MM.1S (cell line): ENCODE measurements at regions not wholly inside any gene's neighbourhood (a gene's known extent, or its start where the extent isn't known, plus 50 kb on each side); places are given as distances from the start of the nearest gene placed in this dataset.

ENCODE experiments used
- DNase-seq: peaks from one replicate; pipeline ENCODE4 v3.0.0-alpha.2; 2015
- H2AFZ ChIP-seq: fragments of 300-600 bp; sonication (generic); 2 replicates; pipeline ENCODE4 v1.6.0; 2016; ENCODE audit warnings: antibody characterized with exemption, low read length
- H3F3A ChIP-seq: fragments of 300-600 bp; sonication (generic); 2 replicates; pipeline ENCODE4 v1.6.1; 2016; ENCODE audit warnings: mild to moderate bottlenecking, antibody characterized with exemption, low read length, moderate library complexity, mixed read lengths; ENCODE audit not compliant: insufficient read depth
- H3K27ac ChIP-seq: fragments of 300-600 bp; sonication (generic); 2 replicates; pipeline ENCODE4 v1.5.1; 2016; ENCODE audit warnings: mild to moderate bottlenecking, low read length
- H3K27me3 ChIP-seq: fragments of 300-600 bp; sonication (generic); replicated peaks from 2 replicates; pipeline ENCODE4 v1.6.0; 2016; ENCODE audit warnings: low read length; ENCODE audit not compliant: insufficient read depth
- H3K36me3 ChIP-seq: fragments of 300-600 bp; sonication (generic); replicated peaks from 2 replicates; pipeline ENCODE4 v1.6.1; 2016; ENCODE audit warnings: mild to moderate bottlenecking, low read length, mixed read lengths; ENCODE audit not compliant: insufficient read depth
- H3K4me1 ChIP-seq: fragments of 300-600 bp; sonication (generic); 2 replicates; pipeline ENCODE4 v1.6.1; 2016; ENCODE audit warnings: low read length, mixed read lengths
- H3K4me2 ChIP-seq: fragments of 300-600 bp; sonication (generic); 2 replicates; pipeline ENCODE4 v1.6.0; 2016; ENCODE audit warnings: low read depth, low read length
- H3K4me3 ChIP-seq: fragments of 300-600 bp; sonication (generic); 2 replicates; pipeline ENCODE4 v1.5.1; 2016; ENCODE audit warnings: low read length, mixed read lengths
- H3K79me2 ChIP-seq: fragments of 300-600 bp; sonication (generic); 2 replicates; pipeline ENCODE4 v1.6.1; 2016; ENCODE audit warnings: mixed run types, low read length, mixed read lengths
- H3K9ac ChIP-seq: fragments of 300-600 bp; sonication (generic); 2 replicates; pipeline ENCODE4 v1.6.1; 2016; ENCODE audit warnings: low read length, mixed read lengths
- H3K9me2 ChIP-seq: fragments of 300-600 bp; sonication (generic); replicated peaks from 2 replicates; pipeline ENCODE4 v1.6.1; 2016; ENCODE audit warnings: mild to moderate bottlenecking, low read length, mixed read lengths; ENCODE audit not compliant: insufficient read depth
- H3K9me3 ChIP-seq: fragments of 300-600 bp; sonication (generic); replicated peaks from 2 replicates; pipeline ENCODE4 v1.6.1; 2016; ENCODE audit warnings: mild to moderate bottlenecking, low read length, mixed read lengths; ENCODE audit not compliant: insufficient read depth
- H4K20me1 ChIP-seq: fragments of 300-600 bp; sonication (generic); 2 replicates; pipeline ENCODE4 v1.6.1; 2016; ENCODE audit warnings: mild to moderate bottlenecking, low read length, moderate library complexity, mixed read lengths; ENCODE audit not compliant: insufficient read depth
- CTCF ChIP-seq: fragments of 300-600 bp; sonication (generic); IDR thresholded peaks from 2 replicates; pipeline ENCODE4 v1.5.1; 2016; ENCODE audit warnings: antibody characterized with exemption, low read length, mixed read lengths
- EZH2 ChIP-seq: fragments of 300-600 bp; sonication (generic); optimal IDR thresholded peaks from 2 replicates; pipeline ENCODE3; 2017; ENCODE audit warnings: low read depth, mild to moderate bottlenecking, antibody characterized with exemption, low read length, mixed read lengths
- EZH2phosphoT487 ChIP-seq: fragments of 300-600 bp; sonication (generic); IDR thresholded peaks from 2 replicates; pipeline ENCODE4 v1.6.1; 2018; ENCODE audit warnings: antibody characterized with exemption, low read length

- TF ChIP-seq EZH2phosphoT487 (no peak), CTCF (no peak), EZH2 (no peak)
- Histone ChIP-seq H2AFZ (no peak overlapping the region), H3K36me3 (no peaks in the 10 kb centered on the region), H3K4me1 (peaks cover 12% of the 10 kb centered on the region), H3K9me3 (no peaks in the 10 kb centered on the region), H3K4me2 (no peak overlapping the region), H3K27me3 (no peaks in the 10 kb centered on the region), H3K9me2 (no peaks in the 10 kb centered on the region), H3K9ac (no peak overlapping the region), H3F3A (no peaks in the 10 kb centered on the region), H3K27ac (no peak overlapping the region), H3K79me2 (no peaks in the 10 kb centered on the region), H3K4me3 (no peak overlapping the region), H4K20me1 (no peaks in the 10 kb centered on the region)
- DNase-seq: no peak
Observed at GRCh38 chr4:17095771-17096170, 197.3 kb upstream of the LDB2 start.

- Histone ChIP-seq H3K4me3 (no peak overlapping the region), H3K79me2 (no peaks in the 10 kb centered on the region), H3K4me2 (no peak overlapping the region), H3K27me3 (no peaks in the 10 kb centered on the region), H3K9me2 (no peaks in the 10 kb centered on the region), H3K27ac (no peak overlapping the region), H3K9ac (no peak overlapping the region), H3K9me3 (no peaks in the 10 kb centered on the region), H2AFZ (no peak overlapping the region), H3F3A (no peaks in the 10 kb centered on the region), H3K36me3 (no peaks in the 10 kb centered on the region), H4K20me1 (no peaks in the 10 kb centered on the region), H3K4me1 (peaks cover 12% of the 10 kb centered on the region)
- TF ChIP-seq EZH2phosphoT487: no peak
- no peak for TF ChIP-seq CTCF
- TF ChIP-seq EZH2: no peak
- no peak for DNase-seq
Observed at GRCh38 chr4:17094876-17095210, 196.4 kb upstream of the LDB2 start.

- Histone ChIP-seq H3K27me3 (no peaks in the 10 kb centered on the region), H3K27ac (no peak overlapping the region), H3F3A (no peaks in the 10 kb centered on the region), H3K9me2 (no peaks in the 10 kb centered on the region), H3K9me3 (no peaks in the 10 kb centered on the region), H3K9ac (no peak overlapping the region), H3K4me3 (no peak overlapping the region), H3K4me2 (no peak overlapping the region), H4K20me1 (no peaks in the 10 kb centered on the region), H2AFZ (no peak overlapping the region), H3K79me2 (no peaks in the 10 kb centered on the region), H3K36me3 (no peaks in the 10 kb centered on the region), H3K4me1 (peaks cover 12% of the 10 kb centered on the region)
- no peak for DNase-seq
- TF ChIP-seq EZH2phosphoT487 (no peak), EZH2 (no peak), CTCF (no peak)
Observed at GRCh38 chr4:17094159-17094875, 195.9 kb upstream of the LDB2 start.
